ENCODE measurements at regions not wholly inside any gene's neighbourhood (a gene's known extent, or its start where the extent isn't known, plus 50 kb on each side); places are given as distances from the start of the nearest gene placed in this dataset.

- TF ChIP-seq CTCF (IDR thresholded peaks at IDR 0.05; ENCODE audit: borderline replicate concordance, extremely low read depth, insufficient read depth) = no peak
- H3K9ac ChIP-seq (ENCODE audit: low read length in 3 of 3) = no peak overlapping the region
- H3K27me3 ChIP-seq (ENCODE audit: control insufficient read depth, insufficient read depth, low read length) = peaks cover 2% of the 10 kb centered on the region
- H3K4me3 ChIP-seq (ENCODE audit: low read length in 3 of 3) = no peak overlapping the region
- FAIRE-seq (no peak), DNase-seq (no peak)
- intact Hi-C loops (cut with DNase I) = no loop called here
- no peaks in the 10 kb centered on the region for H3K36me3 ChIP-seq (ENCODE audit: control insufficient read depth in 2 of 3, insufficient read depth in 3 of 3, low read length in 3 of 3)
- no peaks in the 10 kb centered on the region for H3K9me3 ChIP-seq (ENCODE audit: control insufficient read depth in 2 of 3, insufficient read depth in 1 of 3, low read length in 3 of 3)
- no peak overlapping the region for H3K27ac ChIP-seq (ENCODE audit: low read depth in 2 of 2, low read length in 2 of 2)
- no peaks in the 10 kb centered on the region for H3K4me1 ChIP-seq (ENCODE audit: control insufficient read depth in 2 of 3, insufficient read depth in 2 of 3, low read depth in 1 of 3, low read length in 3 of 3)
These were observed 466.3 kb upstream of the CDH4 start for GRCh38 chr20:60785785-60786184.

GRCh38 chr20:60786686-60787217 lies 465.3 kb upstream of the CDH4 start:
- Histone ChIP-seq H3K36me3 (ENCODE audit: control insufficient read depth in 2 of 3, insufficient read depth in 3 of 3, low read length in 3 of 3) (no peaks in the 10 kb centered on the region), H3K4me3 (ENCODE audit: low read length in 3 of 3) (no peak overlapping the region), H3K27me3 (ENCODE audit: control insufficient read depth, insufficient read depth, low read length) (peaks cover 2% of the 10 kb centered on the region), H3K27ac (ENCODE audit: low read depth in 2 of 2, low read length in 2 of 2) (no peak overlapping the region), H3K9me3 (ENCODE audit: control insufficient read depth in 2 of 3, insufficient read depth in 1 of 3, low read length in 3 of 3) (no peaks in the 10 kb centered on the region), H3K4me1 (ENCODE audit: control insufficient read depth in 2 of 3, insufficient read depth in 2 of 3, low read depth in 1 of 3, low read length in 3 of 3) (no peaks in the 10 kb centered on the region), H3K9ac (ENCODE audit: low read length in 3 of 3) (no peak overlapping the region)
- no peak for DNase-seq
- no peak for TF ChIP-seq CTCF (IDR thresholded peaks at IDR 0.05; ENCODE audit: borderline replicate concordance, extremely low read depth, insufficient read depth)
- no peak for FAIRE-seq
- intact Hi-C loops (cut with DNase I) = no loop called here

- no peak for FAIRE-seq
- H3K27me3 ChIP-seq (ENCODE audit: control insufficient read depth, insufficient read depth, low read length) = peaks cover 2% of the 10 kb centered on the region
- no peaks in the 10 kb centered on the region for H3K4me1 ChIP-seq (ENCODE audit: control insufficient read depth in 2 of 3, insufficient read depth in 2 of 3, low read depth in 1 of 3, low read length in 3 of 3)
- H3K9me3 ChIP-seq (ENCODE audit: control insufficient read depth in 2 of 3, insufficient read depth in 1 of 3, low read length in 3 of 3) = no peaks in the 10 kb centered on the region
- no peak for TF ChIP-seq CTCF (IDR thresholded peaks at IDR 0.05; ENCODE audit: borderline replicate concordance, extremely low read depth, insufficient read depth)
- intact Hi-C loops (cut with DNase I) = no loop called here
- H3K36me3 ChIP-seq (ENCODE audit: control insufficient read depth in 2 of 3, insufficient read depth in 3 of 3, low read length in 3 of 3) = no peaks in the 10 kb centered on the region
- peak in 1 of 5 donors; percentile 18 for DNase-seq
- no peak overlapping the region for H3K27ac ChIP-seq (ENCODE audit: low read depth in 2 of 2, low read length in 2 of 2)
- no peak overlapping the region for H3K9ac ChIP-seq (ENCODE audit: low read length in 3 of 3)
- H3K4me3 ChIP-seq (ENCODE audit: low read length in 3 of 3) = no peak overlapping the region
These were observed 464.8 kb upstream of the CDH4 start for GRCh38 chr20:60787276-60787675.

GRCh38 chr20:60788070-60788469 lies 464.0 kb upstream of the CDH4 start:
- TF ChIP-seq CTCF (IDR thresholded peaks at IDR 0.05; ENCODE audit: borderline replicate concordance, extremely low read depth, insufficient read depth) = no peak
- DNase-seq = no peak
- no peaks in the 10 kb centered on the region for H3K4me1 ChIP-seq (ENCODE audit: control insufficient read depth in 2 of 3, insufficient read depth in 2 of 3, low read depth in 1 of 3, low read length in 3 of 3)
- peaks cover under 1% of the 10 kb centered on the region for H3K27me3 ChIP-seq (ENCODE audit: control insufficient read depth, insufficient read depth, low read length)
- no peaks in the 10 kb centered on the region for H3K36me3 ChIP-seq (ENCODE audit: control insufficient read depth in 2 of 3, insufficient read depth in 3 of 3, low read length in 3 of 3)
- no peak for FAIRE-seq
- H3K4me3 ChIP-seq (ENCODE audit: low read length in 3 of 3) = no peak overlapping the region
- no peak overlapping the region for H3K9ac ChIP-seq (ENCODE audit: low read length in 3 of 3)
- H3K9me3 ChIP-seq (ENCODE audit: control insufficient read depth in 2 of 3, insufficient read depth in 1 of 3, low read length in 3 of 3) = no peaks in the 10 kb centered on the region
- intact Hi-C loops (cut with DNase I) = no loop called here
- H3K27ac ChIP-seq (ENCODE audit: low read depth in 2 of 2, low read length in 2 of 2) = no peak overlapping the region

All from kidney (tissue), 13 donors.